ENCODE measurements at regions not wholly inside any gene's neighbourhood (a gene's known extent, or its start where the extent isn't known, plus 50 kb on each side); places are given as distances from the start of the nearest gene placed in this dataset.

DNA sequence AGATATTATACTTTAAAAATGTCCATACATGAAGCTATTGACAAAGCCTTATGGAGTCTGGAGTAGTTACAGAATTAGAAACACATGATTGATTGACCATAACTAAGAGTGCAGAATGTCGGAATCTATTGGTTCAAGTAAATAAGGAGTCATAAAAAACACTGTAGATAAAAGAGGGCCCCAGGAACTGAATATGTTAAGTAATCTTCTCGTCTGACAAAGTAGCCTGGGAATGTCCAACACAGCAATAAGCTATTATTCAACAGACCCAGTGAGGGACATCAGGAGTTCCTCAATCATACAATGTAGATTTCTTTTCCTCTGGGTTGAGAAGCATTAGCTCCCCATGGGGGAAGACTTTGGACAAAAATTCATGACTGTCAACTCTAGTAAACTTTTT, 782.0 kb downstream of the SUGCT start:
- no peak overlapping the region for H3K27ac Mint-ChIP-seq (ENCODE audit: unreplicated experiment)
- no peak overlapping the region for H3K4me3 Mint-ChIP-seq (ENCODE audit: unreplicated experiment)
- H3K9me3 Mint-ChIP-seq (ENCODE audit: low read depth) = peaks cover 3% of the 10 kb centered on the region
- TF ChIP-seq CTCF (IDR thresholded peaks at IDR 0.05) = no peak
- no peaks in the 10 kb centered on the region for H3K36me3 Mint-ChIP-seq (ENCODE audit: low read depth)
- peaks cover 33% of the 10 kb centered on the region for H3K4me1 Mint-ChIP-seq (ENCODE audit: low read depth)
- no peaks in the 10 kb centered on the region for H3K27me3 Mint-ChIP-seq (ENCODE audit: low read depth)
- no peak for DNase-seq (ENCODE audit: low spot score)

DNA sequence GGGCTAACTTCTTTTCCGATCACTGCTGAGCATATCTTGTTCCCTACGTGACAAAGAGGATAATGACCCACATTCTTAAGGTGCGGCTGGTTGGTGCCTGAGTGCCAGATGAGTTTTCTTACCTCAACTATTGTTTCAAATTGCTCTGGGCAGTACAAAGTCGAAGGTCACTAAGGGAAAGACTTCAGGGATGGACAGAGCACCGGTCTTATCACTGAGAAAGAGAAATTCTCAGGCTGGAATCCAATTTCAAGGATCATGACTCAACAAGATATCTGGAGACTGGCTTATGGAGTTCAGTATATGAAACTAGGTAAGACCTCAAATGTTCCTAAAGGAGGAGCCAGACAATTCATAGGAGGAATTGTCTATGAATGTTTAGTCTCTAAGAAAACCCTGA, 780.3 kb downstream of the SUGCT start:
- no peaks in the 10 kb centered on the region for H3K36me3 Mint-ChIP-seq (ENCODE audit: low read depth)
- peaks cover 35% of the 10 kb centered on the region for H3K4me1 Mint-ChIP-seq (ENCODE audit: low read depth)
- H3K9me3 Mint-ChIP-seq (ENCODE audit: low read depth) = peaks cover 3% of the 10 kb centered on the region
- no peak for DNase-seq (ENCODE audit: low spot score)
- H3K27ac Mint-ChIP-seq (ENCODE audit: unreplicated experiment) = no peak overlapping the region
- no peak overlapping the region for H3K4me3 Mint-ChIP-seq (ENCODE audit: unreplicated experiment)
- no peaks in the 10 kb centered on the region for H3K27me3 Mint-ChIP-seq (ENCODE audit: low read depth)
- TF ChIP-seq CTCF (IDR thresholded peaks at IDR 0.05) = no peak
